ENCODE measurements at regions not wholly inside any gene's neighbourhood (a gene's known extent, or its start where the extent isn't known, plus 50 kb on each side); places are given as distances from the start of the nearest gene placed in this dataset.

- TF ChIP-seq, protein P1, sequence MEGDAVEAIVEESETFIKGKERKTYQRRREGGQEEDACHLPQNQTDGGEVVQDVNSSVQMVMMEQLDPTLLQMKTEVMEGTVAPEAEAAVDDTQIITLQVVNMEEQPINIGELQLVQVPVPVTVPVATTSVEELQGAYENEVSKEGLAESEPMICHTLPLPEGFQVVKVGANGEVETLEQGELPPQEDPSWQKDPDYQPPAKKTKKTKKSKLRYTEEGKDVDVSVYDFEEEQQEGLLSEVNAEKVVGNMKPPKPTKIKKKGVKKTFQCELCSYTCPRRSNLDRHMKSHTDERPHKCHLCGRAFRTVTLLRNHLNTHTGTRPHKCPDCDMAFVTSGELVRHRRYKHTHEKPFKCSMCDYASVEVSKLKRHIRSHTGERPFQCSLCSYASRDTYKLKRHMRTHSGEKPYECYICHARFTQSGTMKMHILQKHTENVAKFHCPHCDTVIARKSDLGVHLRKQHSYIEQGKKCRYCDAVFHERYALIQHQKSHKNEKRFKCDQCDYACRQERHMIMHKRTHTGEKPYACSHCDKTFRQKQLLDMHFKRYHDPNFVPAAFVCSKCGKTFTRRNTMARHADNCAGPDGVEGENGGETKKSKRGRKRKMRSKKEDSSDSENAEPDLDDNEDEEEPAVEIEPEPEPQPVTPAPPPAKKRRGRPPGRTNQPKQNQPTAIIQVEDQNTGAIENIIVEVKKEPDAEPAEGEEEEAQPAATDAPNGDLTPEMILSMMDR (IDR thresholded peaks at IDR 0.05; ENCODE audit: insufficient read depth, low read length, poor library complexity, severe bottlenecking): no peak
- TF ChIP-seq EZH2phosphoT487 (conservative IDR thresholded peaks at IDR 0.05; ENCODE audit: low read length): no peak
Observed at GRCh38 chr20:6705926-6706548, 61.4 kb upstream of the BMP2 start.

Measured in SU-DHL-6 (cell line).